NB4 (cell line): ENCODE measurements at regions not wholly inside any gene's neighbourhood (a gene's known extent, or its start where the extent isn't known, plus 50 kb on each side); places are given as distances from the start of the nearest gene placed in this dataset.

Source experiments
- DNase-seq: peaks from one replicate; pipeline ENCODE4 v3.0.0; 2010; ENCODE audit warnings: low read depth
- H3K4me3 ChIP-seq: one replicate; pipeline ENCODE4 v1.5.1; 2011; ENCODE audit warnings: mild to moderate bottlenecking, low read depth, low read length, moderate library complexity
- MYC ChIP-seq: IDR thresholded peaks from 2 replicates; pipeline ENCODE4 v1.6.1; 2011; ENCODE audit warnings: low read depth, low read length
- POLR2A ChIP-seq: IDR thresholded peaks from 2 replicates; pipeline ENCODE4 v1.6.1; 2011; ENCODE audit warnings: mild to moderate bottlenecking; ENCODE audit not compliant: insufficient read length; ENCODE audit errors: extremely low read depth
- TF ChIP-seq, protein P1 (sequence below): IDR thresholded peaks from one replicate; pipeline ENCODE4 v1.5.1; 2012; ENCODE audit warnings: low read depth, low read length
- TF ChIP-seq, protein P2 (sequence below): IDR thresholded peaks from 2 replicates; pipeline ENCODE4 v1.6.1; 2011; ENCODE audit warnings: low read depth, low read length

DNA sequence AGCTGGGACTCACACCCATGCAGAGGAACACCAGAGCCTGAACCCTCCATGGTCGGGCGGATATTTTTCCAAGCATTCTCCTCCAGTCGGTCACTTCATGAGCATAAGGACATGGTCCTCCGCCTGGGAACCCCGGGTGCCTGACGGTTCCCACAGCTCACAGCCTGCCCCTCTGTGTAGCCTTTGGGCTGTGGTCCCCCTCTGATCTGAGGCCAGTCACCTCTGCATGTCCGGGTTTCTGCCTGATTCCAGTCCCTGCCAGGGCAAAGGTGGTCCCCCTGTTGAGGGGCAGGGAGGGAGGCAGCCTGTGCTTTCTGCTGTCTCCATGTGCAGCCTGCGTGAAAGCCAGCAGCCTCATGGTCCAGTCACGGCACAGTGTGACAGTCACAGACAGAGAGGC is 76.6 kb upstream of the KLF13 start:
- no peak for TF ChIP-seq MYC
- TF ChIP-seq, protein P1, sequence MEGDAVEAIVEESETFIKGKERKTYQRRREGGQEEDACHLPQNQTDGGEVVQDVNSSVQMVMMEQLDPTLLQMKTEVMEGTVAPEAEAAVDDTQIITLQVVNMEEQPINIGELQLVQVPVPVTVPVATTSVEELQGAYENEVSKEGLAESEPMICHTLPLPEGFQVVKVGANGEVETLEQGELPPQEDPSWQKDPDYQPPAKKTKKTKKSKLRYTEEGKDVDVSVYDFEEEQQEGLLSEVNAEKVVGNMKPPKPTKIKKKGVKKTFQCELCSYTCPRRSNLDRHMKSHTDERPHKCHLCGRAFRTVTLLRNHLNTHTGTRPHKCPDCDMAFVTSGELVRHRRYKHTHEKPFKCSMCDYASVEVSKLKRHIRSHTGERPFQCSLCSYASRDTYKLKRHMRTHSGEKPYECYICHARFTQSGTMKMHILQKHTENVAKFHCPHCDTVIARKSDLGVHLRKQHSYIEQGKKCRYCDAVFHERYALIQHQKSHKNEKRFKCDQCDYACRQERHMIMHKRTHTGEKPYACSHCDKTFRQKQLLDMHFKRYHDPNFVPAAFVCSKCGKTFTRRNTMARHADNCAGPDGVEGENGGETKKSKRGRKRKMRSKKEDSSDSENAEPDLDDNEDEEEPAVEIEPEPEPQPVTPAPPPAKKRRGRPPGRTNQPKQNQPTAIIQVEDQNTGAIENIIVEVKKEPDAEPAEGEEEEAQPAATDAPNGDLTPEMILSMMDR: no peak
- TF ChIP-seq POLR2A: no peak
- TF ChIP-seq, protein P2, sequence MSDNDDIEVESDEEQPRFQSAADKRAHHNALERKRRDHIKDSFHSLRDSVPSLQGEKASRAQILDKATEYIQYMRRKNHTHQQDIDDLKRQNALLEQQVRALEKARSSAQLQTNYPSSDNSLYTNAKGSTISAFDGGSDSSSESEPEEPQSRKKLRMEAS: no peak
- DNase-seq: no peak
- no peak overlapping the region for H3K4me3 ChIP-seq

DNA sequence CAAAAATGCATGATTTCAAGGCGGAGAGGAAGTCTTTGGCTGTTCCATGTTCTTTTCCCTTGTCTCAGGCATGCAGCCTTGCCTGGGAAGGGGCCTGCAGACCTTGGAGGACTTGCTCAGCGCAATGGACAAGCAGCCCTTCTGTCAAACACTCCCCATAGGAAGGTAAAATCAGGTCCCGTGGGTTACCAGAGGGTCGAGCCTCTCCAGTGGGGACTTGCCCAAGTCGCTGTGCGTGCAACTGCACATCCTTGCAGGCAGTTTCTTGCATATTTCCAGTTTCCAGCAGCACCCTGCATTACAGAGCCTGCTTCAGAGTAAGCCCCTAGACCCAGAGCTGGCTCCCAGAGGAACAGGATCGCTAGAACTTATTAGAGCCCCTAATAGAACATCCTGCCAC is 75.5 kb upstream of the KLF13 start:
- H3K4me3 ChIP-seq: no peak overlapping the region
- TF ChIP-seq POLR2A (no peak), MYC (no peak)
- TF ChIP-seq, protein P2: no peak
- TF ChIP-seq, protein P1: no peak
- no peak for DNase-seq

DNA sequence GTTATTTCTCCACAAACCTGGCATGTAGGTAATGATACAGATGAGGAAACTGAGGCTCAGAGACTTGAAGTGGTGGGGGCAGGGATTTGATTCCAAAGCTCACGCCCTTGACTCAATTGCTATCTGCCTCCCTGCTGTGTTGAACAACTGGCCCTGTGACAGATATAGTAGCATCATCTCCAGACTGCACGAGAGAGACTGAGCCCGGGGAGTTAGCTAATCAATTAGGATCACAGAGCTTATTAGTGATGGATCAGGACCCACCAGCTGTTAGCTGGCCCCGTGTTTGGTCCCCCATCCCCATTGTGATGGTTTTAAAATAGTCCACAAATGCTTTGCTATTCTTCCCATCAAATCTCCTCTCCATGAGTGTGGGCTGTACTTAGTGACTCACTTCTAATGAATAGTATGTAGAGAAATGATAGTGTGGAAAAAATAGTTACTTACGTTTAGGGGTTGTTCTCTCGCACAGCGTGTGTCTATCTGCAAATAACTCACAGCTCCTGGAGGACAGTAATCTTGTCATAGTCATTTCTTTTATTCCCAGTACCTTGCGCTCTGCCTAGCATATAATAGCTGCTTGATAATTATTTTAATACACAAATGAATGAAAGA is 74.4 kb upstream of the KLF13 start:
- no peak for DNase-seq
- no peak overlapping the region for H3K4me3 ChIP-seq
- TF ChIP-seq, protein P1: no peak
- TF ChIP-seq MYC (no peak), POLR2A (no peak)
- TF ChIP-seq, protein P2: no peak

DNA sequence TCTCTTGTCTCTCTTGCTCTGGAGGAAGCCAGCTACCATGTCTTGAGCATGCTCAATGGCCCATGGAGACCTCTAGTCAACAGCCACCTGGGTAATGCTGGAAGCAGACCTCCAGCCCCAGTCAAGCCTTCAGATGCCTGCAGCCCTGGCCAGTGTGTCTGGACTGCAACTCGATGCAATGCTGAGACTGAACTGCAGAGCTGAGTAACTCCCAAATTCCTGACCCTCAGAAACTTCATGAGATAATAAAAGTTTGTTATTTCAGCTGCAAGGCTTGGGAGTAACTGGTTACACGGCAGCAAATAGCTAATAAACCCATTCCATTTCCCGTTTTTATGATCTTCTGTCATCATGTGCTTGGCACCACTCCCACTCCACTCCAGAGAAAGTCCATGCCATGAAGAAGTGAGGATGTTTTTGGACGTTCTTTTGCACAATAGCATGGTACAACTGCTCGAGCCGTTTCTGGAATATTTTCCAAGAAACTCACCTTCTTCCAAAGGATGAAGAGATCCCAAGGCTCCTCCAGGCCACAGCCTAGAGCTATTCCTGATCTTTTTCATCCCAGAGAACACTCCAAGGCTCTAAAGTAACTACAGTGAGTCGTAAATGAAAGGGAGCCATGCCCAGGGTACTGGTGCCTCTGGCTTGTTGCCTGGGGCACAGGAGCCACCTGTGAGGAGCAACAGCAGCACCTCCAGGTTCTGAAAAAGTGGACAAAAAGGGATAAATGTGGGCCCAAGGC is 72.0 kb upstream of the KLF13 start:
- peak; percentile 39 for DNase-seq
- TF ChIP-seq MYC: 0 out of 2 replicates have a peak, but pooled peaks have one; percentile 9
- TF ChIP-seq, protein P2: no peak

DNA sequence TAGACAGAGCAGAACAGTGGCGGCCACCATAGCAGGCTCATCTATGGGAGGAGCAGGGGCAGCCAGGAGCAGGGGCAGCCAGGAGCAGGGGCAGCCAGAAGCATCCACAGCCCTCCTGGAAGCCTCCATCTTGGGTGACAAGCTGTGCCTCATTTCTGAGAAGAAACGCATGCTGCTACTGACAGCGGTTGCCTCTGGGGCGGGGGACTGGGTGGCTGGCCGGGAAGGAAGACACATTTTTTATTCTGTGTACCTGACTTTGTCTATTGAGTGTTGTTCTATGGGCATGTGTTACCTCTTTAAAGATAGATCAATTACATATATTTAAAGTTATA is 71.5 kb upstream of the KLF13 start:
- no peak for DNase-seq
- H3K4me3 ChIP-seq: no peak overlapping the region
- TF ChIP-seq, protein P2: no peak
- TF ChIP-seq POLR2A: no peak
- TF ChIP-seq, protein P1: no peak
- TF ChIP-seq MYC: no peak

More for the DNA sequence above, 72.0 kb upstream of the KLF13 start:
- no peak overlapping the region for H3K4me3 ChIP-seq

DNA sequence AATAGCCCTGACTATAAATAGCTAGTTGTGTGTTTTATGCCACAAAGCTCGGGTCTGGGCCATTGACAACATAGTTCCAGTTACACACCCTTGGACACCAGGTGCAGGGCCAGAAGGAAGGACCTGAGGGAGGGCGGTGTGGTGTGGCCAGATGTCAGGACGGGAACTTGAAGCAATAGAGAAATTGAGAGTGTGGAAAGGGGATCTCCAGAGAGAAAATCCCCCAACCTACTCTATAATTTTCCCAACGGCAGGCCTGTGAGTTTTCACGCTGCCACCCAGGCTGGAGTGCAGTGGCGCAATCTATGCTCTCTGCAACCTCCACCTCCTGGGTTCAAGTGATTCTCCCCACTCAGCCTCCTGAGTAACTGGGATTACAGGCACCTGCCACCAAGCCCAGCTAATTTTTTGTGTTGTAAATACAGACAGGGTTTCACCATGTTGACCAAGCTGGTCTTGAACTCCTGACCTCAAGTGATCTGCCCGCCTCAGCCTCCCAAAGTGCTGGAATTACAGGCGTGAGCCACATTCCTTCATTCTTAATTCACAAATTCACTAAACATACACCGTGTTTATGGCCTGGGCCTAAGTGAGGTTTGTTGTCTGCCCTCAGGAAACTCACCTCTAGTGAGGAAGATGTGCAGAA is 70.8 kb upstream of the KLF13 start:
- DNase-seq: no peak
- H3K4me3 ChIP-seq: no peak overlapping the region
- TF ChIP-seq POLR2A: no peak
- TF ChIP-seq, protein P1: no peak
- no peak for TF ChIP-seq MYC
- TF ChIP-seq, protein P2: no peak
